ENCODE measurements at regions not wholly inside any gene's neighbourhood (a gene's known extent, or its start where the extent isn't known, plus 50 kb on each side); places are given as distances from the start of the nearest gene placed in this dataset.

- DNase-seq (ENCODE audit: low read depth in 3 of 3, low spot score in 1 of 3): no peak
These were observed 174.5 kb upstream of the PLXNA2 start for GRCh38 chr1:208418667-208419066.

DNA sequence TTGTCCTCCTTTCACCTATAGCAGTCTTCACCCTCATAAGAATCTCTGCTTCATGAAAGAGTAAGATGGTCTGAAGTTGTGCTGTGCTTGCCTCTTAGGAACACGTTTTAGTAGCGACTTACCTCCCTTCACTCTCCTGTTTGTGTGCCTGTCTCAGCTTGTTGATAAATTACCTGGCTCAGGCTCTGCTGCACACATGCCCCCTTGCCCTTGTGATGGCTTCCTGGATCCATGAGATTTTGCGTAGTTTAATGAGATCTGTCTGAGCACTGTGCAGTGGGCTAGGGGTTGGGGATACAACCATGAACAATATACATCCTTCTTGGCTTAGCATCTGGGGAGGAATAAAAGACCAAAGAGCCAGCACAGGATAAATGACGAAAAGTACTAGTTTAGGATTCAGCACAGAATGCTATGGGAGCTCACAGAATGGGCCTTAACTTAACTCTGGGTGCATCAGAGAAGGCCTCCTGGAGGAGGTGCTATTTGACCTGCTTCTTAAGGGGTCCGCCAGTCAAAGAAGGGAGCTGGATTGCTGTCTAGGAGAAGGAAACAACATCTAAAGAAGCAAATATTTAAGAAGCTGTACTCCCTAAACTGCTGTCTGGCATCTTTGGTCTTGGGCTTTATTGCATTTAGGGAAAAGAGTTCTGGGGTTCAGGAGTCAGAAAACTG lies 175.7 kb upstream of the PLXNA2 start:
- no peak for DNase-seq (ENCODE audit: low read depth in 3 of 3, low spot score in 1 of 3)

DNA sequence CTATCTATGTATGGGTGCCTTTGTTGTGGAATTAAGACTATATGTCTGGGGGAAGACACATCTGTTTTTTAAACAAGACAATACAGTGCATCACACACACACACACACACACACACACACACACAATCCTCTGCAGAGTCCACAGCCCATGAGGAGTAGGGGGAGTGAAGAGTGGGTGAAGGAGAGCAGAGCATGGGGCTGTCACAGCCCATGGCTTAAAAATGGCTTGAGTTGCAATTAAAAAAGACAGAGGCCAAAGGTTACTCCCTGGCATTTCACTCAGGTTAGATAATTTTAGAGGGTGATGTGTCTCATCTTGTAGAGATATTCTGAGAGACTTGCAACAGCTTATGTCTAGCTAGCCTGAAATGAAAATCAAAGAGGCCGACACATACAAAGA lies 176.5 kb upstream of the PLXNA2 start:
- DNase-seq (ENCODE audit: low read depth in 3 of 3, low spot score in 1 of 3): no peak

DNA sequence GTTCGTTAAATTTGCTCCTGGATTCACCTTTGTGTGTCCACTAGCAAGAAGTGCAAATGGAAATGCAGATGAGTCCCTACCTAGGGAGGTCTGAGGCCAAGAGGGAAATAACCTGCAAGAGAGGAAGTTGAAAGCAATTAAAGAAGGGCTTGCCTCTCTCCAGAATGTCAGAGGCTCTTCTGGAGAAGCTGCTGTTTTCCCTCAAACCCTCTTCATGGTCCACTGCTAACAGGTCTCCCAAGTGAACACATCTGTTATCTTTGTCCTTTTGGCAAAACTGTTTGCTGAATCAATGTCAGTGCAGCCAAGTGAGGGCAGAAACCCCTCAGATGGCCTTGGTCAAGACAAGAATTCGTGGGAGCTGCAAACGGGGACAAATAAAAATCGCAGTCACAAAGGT lies 177.3 kb upstream of the PLXNA2 start:
- no peak for DNase-seq (ENCODE audit: low read depth in 3 of 3, low spot score in 1 of 3)

DNA sequence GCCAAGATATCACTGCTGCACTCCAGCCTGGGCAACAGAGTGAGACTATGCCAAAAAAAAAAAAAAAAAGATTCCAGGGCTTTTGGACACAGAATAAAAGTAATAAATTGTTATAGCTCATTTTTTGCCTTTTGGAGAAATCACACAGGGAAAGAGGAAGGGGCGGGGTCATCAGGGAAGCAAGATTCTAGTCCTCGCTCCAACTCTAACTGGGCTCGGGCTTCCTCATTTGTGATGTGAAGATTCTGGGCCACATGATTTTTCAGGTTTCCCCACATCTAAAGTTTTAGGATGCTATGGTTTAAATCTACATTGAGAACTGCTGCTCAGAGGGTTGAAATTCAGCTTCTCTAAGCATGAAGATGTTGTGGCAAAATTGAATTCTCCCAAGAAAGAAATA lies 179.3 kb upstream of the PLXNA2 start:
- DNase-seq (ENCODE audit: low read depth in 3 of 3, low spot score in 1 of 3): no peak

GRCh38 chr1:208425096-208425495 lies 180.9 kb upstream of the PLXNA2 start:
- no peak for DNase-seq (ENCODE audit: low read depth in 3 of 3, low spot score in 1 of 3)

- DNase-seq (ENCODE audit: low read depth in 3 of 3, low spot score in 1 of 3): no peak
These were observed 186.0 kb upstream of the PLXNA2 start for GRCh38 chr1:208430220-208430619.

DNA sequence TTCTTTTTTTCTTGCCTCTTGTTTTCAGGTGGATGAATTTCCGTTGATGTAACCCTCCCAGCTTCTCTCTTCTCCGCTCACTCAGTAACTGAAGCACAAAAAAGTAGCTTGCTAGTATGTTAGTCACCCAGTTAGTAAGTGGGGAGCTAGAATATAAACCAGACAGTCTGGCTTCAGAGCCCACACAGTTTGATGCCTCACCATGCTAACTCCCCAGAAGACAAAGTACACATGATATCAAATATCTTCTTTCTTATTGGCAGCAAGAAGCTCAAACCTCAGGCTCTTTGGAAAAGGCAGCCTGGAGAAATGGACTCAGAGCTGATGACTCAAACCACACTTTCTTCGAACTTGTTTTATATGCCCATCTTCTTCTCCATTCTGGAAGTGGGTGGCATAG lies 187.5 kb upstream of the PLXNA2 start:
- no peak for DNase-seq (ENCODE audit: low read depth in 3 of 3, low spot score in 1 of 3)

- DNase-seq (ENCODE audit: low read depth in 3 of 3, low spot score in 1 of 3): no peak
These were observed 188.2 kb upstream of the PLXNA2 start for GRCh38 chr1:208432346-208432745.

GRCh38 chr1:208433086-208433485 lies 188.9 kb upstream of the PLXNA2 start:
- DNase-seq (ENCODE audit: low read depth in 3 of 3, low spot score in 1 of 3): no peak

GRCh38 chr1:208433971-208434370 lies 189.8 kb upstream of the PLXNA2 start:
- no peak for DNase-seq (ENCODE audit: low read depth in 3 of 3, low spot score in 1 of 3)

DNA sequence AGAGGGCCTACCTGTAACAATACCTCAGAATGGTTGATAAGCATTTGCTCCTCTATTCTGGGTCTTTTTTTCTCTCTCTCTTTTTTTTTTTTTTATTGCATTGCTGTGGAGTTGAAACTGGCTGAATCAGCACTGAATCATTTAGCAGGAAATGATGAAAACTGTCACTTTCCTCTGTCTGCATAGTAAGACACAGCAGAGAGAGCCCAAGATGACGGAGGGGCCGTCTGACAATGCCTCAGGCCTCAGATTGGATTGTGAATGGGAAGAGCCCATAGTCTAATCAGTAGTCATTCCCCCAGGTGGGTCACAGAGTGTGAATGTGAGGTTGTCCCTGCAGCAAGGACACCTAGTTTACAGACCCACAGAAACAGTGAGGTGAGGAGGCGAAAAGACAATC lies 193.2 kb upstream of the PLXNA2 start:
- no peak for DNase-seq (ENCODE audit: low read depth in 3 of 3, low spot score in 1 of 3)

GRCh38 chr1:208438112-208438699 lies 194.0 kb upstream of the PLXNA2 start:
- DNase-seq (ENCODE audit: low read depth in 3 of 3, low spot score in 1 of 3): no peak

DNA sequence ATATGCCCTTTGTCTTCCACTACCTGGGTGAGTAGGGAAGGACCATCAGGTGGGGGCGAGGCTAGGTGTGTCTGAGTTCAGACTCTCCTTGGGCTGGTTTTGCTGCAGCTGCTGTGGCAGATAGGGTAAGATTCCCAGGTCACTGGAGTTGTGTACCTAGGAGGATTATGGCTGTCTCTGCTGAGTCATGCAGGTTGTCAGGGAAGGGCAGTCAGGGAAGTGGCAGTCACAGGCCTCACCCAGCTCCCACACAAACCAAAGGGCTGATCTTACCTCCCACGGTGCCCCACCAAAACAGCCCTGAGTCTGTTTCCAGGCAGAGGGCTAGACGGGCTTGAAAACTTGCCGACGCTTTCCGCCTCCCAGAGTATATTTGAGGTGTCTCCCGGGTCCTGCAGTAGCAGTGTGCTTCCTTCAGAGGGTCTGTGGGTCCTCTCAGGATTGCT lies 201.6 kb upstream of the PLXNA2 start:
- DNase-seq (ENCODE audit: low read depth in 3 of 3, low spot score in 1 of 3): no peak

GRCh38 chr1:208446271-208446691 lies 202.1 kb upstream of the PLXNA2 start:
- no peak for DNase-seq (ENCODE audit: low read depth in 3 of 3, low spot score in 1 of 3)

- no peak for DNase-seq (ENCODE audit: low read depth in 3 of 3, low spot score in 1 of 3)
These were observed 204.2 kb upstream of the PLXNA2 start for GRCh38 chr1:208448425-208448824.

DNA sequence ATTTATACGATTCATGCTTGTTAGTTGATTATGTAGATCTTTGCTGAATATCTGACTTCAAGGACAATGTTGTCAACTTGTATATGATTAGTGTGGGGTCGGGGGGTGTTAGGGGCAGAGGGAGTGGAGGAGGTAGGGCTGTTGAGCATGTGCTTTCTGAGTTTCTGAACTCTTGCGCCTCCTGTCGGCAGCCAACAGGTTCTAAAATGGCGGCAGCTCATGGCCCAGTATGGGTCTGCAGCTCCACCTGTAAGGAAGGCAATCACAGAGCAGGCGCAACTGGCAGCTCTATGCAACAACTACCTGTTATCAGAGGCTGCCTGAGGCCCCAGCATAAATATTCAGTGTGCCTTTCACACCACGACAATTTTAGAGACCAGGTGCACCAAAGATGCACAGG lies 205.8 kb upstream of the PLXNA2 start:
- no peak for DNase-seq (ENCODE audit: low read depth in 3 of 3, low spot score in 1 of 3)

DNA sequence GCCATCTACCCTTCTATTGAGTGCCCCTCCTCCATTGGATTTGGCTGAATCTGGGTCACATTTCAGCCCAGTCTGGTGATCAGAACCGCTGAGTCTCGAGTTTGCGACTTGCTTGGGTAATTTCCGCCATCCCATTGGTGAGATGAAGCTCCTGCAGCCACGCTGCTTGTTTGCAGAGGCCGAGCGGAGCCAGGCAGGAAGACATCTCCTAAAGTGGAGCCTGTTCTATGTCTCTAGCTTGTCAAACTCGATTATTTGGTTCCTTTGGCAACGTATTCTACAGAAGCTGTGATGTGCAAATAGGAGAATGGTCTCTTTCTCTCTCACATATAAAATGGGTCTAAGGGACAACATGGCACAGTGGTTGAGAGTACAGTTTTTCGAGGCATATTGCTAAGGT lies 206.8 kb upstream of the PLXNA2 start:
- DNase-seq (ENCODE audit: low read depth in 3 of 3, low spot score in 1 of 3): no peak

DNA sequence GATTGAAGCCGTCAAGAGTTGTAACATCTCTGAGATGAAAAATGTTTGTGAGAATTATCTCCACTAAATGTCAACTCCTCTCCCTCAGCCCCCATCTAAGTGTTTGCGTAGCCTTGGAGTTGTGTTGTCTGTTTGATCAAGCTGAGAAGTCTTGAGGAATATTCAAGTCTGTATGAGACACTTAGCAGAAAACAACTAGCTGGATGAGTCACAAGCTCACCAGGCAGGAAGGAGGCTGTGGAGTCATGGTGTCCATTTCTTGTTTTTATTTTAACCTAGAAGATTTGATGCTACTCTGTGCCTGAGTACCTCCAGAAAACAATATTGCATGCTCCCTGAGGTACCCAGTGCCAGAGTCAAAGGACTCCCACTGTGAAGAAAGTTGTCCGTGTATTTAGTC lies 211.6 kb upstream of the PLXNA2 start:
- DNase-seq (ENCODE audit: low read depth in 3 of 3, low spot score in 1 of 3): no peak

DNA sequence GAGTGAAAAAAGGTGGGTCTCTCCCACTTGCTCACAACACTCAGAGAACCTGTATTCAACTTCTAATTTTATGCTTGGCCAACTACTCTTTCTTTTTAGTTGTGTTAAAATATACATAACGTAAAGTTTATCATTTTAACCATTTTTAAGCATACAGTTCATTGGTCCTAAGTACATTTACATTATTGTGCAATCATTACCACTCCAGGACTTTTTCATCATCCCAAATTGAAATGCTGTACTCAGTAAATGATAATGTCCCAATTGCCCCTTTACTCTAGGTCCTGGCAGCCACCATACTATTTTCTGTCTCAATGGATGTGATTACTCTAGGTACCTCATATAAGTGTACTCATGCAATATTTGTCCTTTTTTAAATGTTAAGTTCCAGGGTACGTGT lies 212.3 kb upstream of the PLXNA2 start:
- DNase-seq (ENCODE audit: low read depth in 3 of 3, low spot score in 1 of 3): no peak

DNA sequence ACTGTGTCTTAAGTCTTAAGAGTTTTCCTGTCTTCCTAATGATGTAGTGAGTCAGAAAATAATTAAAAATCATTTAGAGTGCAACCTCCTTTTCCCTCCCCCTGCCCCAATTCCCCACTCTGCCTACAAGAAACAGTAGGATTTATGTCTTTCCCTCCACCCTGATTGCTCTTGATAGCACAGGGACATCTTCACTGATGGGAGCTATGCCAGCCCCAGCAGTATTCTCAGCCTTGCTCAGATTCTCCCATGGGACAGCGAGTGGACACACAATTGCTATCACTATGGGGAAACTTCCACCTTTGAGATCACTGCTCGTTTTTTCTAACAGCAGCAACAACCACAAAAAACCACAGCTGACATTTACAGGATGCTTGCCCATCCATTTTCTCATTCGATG lies 216.6 kb upstream of the PLXNA2 start:
- DNase-seq (ENCODE audit: low read depth in 3 of 3, low spot score in 1 of 3): no peak

DNA sequence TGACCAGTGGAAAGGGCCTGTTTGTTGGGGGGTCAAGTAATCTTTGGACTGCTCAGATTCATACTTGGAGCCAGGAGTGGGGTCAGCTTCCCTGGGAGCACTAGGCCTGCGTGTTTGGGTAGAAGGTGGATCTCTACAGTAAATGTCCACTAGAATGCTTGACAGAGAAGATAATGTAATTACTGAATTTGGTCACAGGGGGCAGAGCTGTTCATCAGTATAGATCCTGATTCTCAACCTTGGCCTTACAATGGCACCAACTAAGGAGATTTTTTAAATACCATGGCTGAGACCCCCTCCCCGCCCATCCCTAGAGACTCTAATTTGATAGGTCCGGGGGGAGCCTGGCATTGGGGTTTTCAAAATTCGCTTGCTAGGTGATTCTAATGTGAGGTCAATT lies 217.5 kb upstream of the PLXNA2 start:
- no peak for DNase-seq (ENCODE audit: low read depth in 3 of 3, low spot score in 1 of 3)

- DNase-seq (ENCODE audit: low read depth in 3 of 3, low spot score in 1 of 3): no peak
These were observed 218.6 kb upstream of the PLXNA2 start for GRCh38 chr1:208462761-208463160.

Measured in stimulated activated CD4-positive, alpha-beta T cell treated with anti-CD3 and anti-CD28 coated beads, TNF-alpha, amount 100 ng/mL, for 1 hour (primary cell).